ENCODE measurements at regions not wholly inside any gene's neighbourhood (a gene's known extent, or its start where the extent isn't known, plus 50 kb on each side); places are given as distances from the start of the nearest gene placed in this dataset.
"Not testable (repeated sequence)": the region's sequence is repeated elsewhere in the genome, so short reads cannot be mapped to it uniquely, and the experiment has no call there.

DNA sequence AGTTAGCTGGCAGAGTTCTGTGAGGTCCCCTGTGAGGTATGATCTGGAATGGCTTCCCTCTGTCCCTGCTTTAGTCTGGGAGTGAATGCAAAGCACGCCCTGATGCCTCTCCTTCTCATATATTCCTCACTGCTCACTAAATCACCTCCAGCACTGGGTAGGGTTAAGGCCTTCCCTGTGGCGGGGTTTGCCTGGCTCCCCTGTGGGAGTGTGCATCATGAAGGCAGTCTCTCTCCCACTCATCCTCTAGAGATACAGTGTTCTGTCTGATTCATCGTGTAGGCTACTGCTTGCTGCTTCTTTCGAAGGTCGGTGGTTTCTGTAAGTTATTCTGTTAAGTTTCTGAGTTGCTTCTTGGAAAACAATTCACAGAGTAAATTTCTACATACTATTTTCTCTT, 420.0 kb upstream of the EYS start:
- ChIA-PET POLR2A (no interaction called here), CTCF (no interaction called here)
- no peak for DNase-seq
- Mint-ChIP-seq H3K4me3 (no peak overlapping the region), H3K4me1 (no peaks in the 10 kb centered on the region), H3K27me3 (no peaks in the 10 kb centered on the region), H3K9me3 (peaks cover 3% of the 10 kb centered on the region), H3K27ac (no peak overlapping the region), H3K36me3 (ENCODE audit: low read depth) (no peaks in the 10 kb centered on the region)

DNA sequence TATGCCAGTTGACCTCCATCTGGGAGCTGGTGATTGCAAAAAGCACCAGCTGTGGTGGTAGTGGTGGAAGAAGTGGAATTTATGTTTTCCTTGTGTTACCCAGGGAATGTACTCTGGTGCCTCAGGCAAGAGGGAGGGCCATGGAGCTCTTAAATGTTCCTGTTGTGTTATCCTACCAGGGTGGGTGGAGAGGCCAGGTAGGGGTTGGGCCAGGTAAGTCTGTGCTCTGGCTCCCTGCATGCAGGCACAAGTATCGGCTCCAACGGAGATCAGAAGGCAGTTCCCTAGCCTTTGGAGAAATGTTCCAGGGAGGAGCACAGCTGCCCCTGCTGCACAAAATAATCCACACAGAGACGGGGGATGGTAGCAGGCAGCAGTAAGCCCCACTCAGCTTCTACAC, 419.3 kb upstream of the EYS start:
- H3K9me3 Mint-ChIP-seq = peaks cover 3% of the 10 kb centered on the region

DNA sequence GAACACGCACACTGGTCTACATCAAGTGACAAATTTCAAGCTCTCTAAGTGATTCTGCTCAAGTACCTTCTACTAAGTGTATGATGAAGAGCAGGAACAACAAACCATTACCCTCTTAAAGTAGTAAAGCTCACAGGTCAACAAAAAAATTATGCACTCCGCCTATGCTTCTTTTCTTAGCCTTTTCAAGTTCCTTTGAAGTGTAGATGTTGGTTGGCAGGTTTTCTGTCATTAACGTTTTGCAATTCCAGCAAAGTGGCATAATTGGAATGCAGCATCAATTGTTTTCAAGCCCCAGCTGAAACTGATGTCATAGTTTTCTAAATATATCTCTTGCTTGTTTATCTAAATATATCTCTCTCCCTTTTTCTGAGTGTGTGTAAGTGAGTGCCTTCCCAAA, 396.9 kb upstream of the EYS start:
- no peak for DNase-seq
- H3K27ac Mint-ChIP-seq = no peak overlapping the region
- no peaks in the 10 kb centered on the region for H3K36me3 Mint-ChIP-seq (ENCODE audit: low read depth)
- H3K27me3 Mint-ChIP-seq = no peaks in the 10 kb centered on the region
- ChIA-PET CTCF (no interaction called here), POLR2A (no interaction called here)
- no peaks in the 10 kb centered on the region for H3K4me1 Mint-ChIP-seq
- no peak overlapping the region for H3K4me3 Mint-ChIP-seq
- H3K9me3 Mint-ChIP-seq = peaks cover 22% of the 10 kb centered on the region

More for the DNA sequence above, 419.3 kb upstream of the EYS start:
- H3K4me3 Mint-ChIP-seq = no peak overlapping the region
- CTCF ChIA-PET = no interaction called here
- POLR2A ChIA-PET = no interaction called here
- no peak for DNase-seq
- no peaks in the 10 kb centered on the region for H3K27me3 Mint-ChIP-seq
- H3K4me1 Mint-ChIP-seq = no peaks in the 10 kb centered on the region
- no peak overlapping the region for H3K27ac Mint-ChIP-seq
- H3K36me3 Mint-ChIP-seq (ENCODE audit: low read depth) = no peaks in the 10 kb centered on the region

DNA sequence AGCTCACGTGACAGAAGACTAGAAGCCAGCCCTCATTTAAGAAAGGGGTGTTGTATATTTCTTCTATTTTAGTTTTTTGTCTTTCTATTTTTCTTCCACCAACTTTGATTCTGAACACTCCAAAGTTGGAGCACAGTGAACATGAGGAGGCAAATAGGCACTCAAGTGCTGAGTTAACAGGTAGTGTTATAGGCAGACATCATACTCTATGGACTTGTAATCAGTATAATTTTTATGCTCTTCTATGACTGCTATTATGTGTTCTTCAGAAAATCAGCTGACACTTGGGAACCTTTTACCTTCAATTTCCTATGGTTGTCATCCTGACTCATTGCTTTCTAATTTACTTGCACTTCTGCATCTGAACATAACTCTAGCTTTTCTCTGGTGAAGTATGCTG, 396.3 kb upstream of the EYS start:
- Mint-ChIP-seq H3K27me3 (no peaks in the 10 kb centered on the region), H3K4me3 (no peak overlapping the region), H3K9me3 (peaks cover 22% of the 10 kb centered on the region), H3K4me1 (no peaks in the 10 kb centered on the region), H3K27ac (no peak overlapping the region), H3K36me3 (ENCODE audit: low read depth) (no peaks in the 10 kb centered on the region)
- CTCF ChIA-PET = no interaction called here
- DNase-seq = no peak
- POLR2A ChIA-PET = no interaction called here

DNA sequence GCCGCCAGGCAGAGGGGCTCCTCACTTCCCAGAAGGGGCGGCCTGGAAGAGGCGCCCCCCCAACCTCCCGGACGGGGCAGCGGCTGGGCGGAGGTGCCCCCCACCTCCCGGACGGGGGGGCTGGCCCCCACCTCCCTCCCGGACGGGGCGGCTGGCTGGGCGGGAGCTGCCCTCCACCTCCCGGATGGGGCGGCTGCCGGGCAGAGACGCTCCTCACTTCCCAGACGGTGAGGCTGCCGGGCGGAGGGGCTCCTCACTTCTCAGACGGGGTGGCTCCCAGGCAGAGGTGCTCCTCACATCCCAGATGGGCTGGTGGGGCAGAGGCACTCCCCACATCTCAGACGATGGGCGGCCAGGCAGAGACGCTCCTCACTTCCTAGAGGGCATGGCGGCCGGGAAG, 389.7 kb upstream of the EYS start:
- no peaks in the 10 kb centered on the region for H3K27me3 Mint-ChIP-seq
- no peaks in the 10 kb centered on the region for H3K36me3 Mint-ChIP-seq (ENCODE audit: low read depth)
- no peak overlapping the region for H3K4me3 Mint-ChIP-seq
- H3K4me1 Mint-ChIP-seq = no peaks in the 10 kb centered on the region
- POLR2A ChIA-PET = no interaction called here
- peaks cover 11% of the 10 kb centered on the region for H3K9me3 Mint-ChIP-seq
- H3K27ac Mint-ChIP-seq = no peak overlapping the region
- CTCF ChIA-PET = no interaction called here
- no peak for DNase-seq

DNA sequence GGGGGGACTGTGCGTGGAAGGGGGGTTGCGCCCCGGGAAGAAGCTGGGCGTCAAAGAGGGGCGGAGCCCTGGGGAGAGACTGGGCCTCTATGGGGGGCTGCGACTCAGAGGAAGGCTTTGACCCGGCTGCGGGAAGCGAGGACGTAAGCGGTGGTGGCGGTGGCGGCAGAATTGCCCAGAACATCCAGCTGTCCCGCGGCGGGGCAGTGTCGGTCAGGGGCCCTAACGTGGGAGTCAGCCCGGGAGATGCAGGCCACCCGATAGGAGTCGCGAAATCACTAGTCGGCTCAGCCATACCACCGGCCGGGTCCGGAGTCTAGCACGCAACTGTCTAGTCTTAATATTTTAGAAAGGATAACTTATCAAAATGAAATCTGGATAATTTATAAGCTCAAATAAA, 387.6 kb upstream of the EYS start:
- ChIA-PET CTCF (no interaction called here), POLR2A (no interaction called here)
- Mint-ChIP-seq H3K9me3 (peaks cover 9% of the 10 kb centered on the region), H3K36me3 (ENCODE audit: low read depth) (no peaks in the 10 kb centered on the region), H3K27me3 (no peaks in the 10 kb centered on the region), H3K4me1 (no peaks in the 10 kb centered on the region), H3K4me3 (no peak overlapping the region), H3K27ac (no peak overlapping the region)
- no peak for DNase-seq

DNA sequence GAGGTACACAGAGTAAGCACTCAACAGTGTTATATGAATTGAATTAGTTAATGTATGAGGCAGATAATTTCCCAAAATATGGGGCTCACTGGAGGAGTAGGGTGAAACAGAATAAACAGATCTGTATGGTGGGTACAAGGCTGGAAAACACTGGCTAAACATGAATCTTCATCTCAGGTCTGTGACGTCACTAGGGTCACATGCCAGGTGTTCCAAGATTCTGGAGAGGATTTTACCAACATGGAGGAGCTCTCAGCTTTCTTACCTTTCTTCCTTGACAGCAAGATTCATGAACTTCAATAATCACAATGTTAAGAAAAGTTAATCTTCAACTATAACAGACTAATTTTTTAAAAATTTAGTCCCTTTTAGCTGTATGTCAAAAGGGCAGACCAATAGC, 385.3 kb upstream of the EYS start:
- H3K9me3 Mint-ChIP-seq; POLR2A ChIA-PET; H3K4me1 Mint-ChIP-seq; DNase-seq; H3K27ac Mint-ChIP-seq; H3K4me3 Mint-ChIP-seq; H3K27me3 Mint-ChIP-seq; CTCF ChIA-PET; H3K36me3 Mint-ChIP-seq (ENCODE audit: low read depth): not testable (repeated sequence)

DNA sequence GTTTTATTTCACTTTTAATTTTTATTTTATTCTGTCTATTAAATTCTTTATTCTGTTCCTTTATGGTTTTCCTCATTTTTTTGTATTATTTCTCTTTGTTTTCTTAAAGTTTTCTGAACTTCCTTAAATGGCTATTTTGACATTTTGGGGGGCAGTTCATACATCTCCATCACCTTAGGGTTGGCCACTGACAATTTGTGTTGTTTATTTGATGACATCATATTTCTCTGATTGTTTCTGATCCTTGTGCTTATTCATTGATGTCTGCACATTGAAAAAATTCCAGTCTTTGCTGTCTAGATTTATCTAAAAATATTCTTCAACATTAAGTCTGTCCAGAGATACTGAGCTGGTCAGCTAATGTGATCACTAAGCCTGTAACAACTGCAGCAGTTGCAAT, 379.5 kb upstream of the EYS start:
- Mint-ChIP-seq H3K36me3 (ENCODE audit: low read depth) (no peaks in the 10 kb centered on the region), H3K27ac (no peak overlapping the region), H3K4me1 (no peaks in the 10 kb centered on the region), H3K4me3 (no peak overlapping the region), H3K9me3 (peaks cover 21% of the 10 kb centered on the region), H3K27me3 (no peaks in the 10 kb centered on the region)
- CTCF ChIA-PET = no interaction called here
- POLR2A ChIA-PET = no interaction called here
- no peak for DNase-seq

DNA sequence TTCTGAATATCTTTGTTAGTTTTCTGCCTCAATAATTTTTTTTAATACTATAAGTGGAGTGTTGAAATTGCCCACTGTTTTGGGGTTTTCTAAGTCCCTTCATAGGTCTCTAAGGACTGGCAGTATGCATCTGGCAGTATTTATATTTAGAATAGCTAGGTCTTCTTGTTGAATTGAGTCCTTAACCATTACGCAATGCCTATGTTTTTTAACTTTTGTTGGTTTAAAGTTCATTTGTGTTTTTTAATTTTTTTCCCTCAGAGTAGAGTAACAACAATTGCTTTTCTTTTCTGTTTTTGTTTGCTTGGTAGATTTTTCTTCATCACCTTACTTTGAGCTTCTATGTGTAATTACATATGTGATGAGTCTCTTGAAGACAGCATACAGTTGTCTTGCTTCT, 375.9 kb upstream of the EYS start:
- H3K4me1 Mint-ChIP-seq = no peaks in the 10 kb centered on the region
- no peaks in the 10 kb centered on the region for H3K36me3 Mint-ChIP-seq (ENCODE audit: low read depth)
- ChIA-PET CTCF (no interaction called here), POLR2A (no interaction called here)
- no peak overlapping the region for H3K4me3 Mint-ChIP-seq
- no peaks in the 10 kb centered on the region for H3K27me3 Mint-ChIP-seq
- peaks cover 26% of the 10 kb centered on the region for H3K9me3 Mint-ChIP-seq
- no peak for DNase-seq
- H3K27ac Mint-ChIP-seq = no peak overlapping the region

DNA sequence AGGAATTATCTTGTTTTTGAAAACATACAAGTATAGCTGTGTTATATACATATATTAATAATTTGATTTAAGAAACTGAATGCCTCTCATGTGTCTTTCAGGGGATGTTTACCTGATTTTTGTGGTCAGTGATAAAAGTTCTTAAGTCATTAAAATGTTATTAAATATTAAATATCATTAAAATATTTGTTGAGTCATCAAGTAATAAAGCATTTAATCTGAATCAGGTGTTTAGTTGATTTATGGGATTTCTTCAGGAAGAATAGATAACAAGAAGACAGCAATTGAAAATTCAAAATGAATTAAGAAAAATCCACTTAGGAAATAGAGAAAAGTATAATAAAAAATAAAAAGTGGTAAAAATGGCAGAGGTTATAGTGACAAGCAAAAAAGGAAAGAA, 361.9 kb upstream of the EYS start:
- CTCF ChIA-PET = no interaction called here
- peaks cover 15% of the 10 kb centered on the region for H3K9me3 Mint-ChIP-seq
- H3K27me3 Mint-ChIP-seq = no peaks in the 10 kb centered on the region
- no peaks in the 10 kb centered on the region for H3K36me3 Mint-ChIP-seq (ENCODE audit: low read depth)
- no peak overlapping the region for H3K27ac Mint-ChIP-seq
- no peak for DNase-seq
- no peak overlapping the region for H3K4me3 Mint-ChIP-seq
- H3K4me1 Mint-ChIP-seq = no peaks in the 10 kb centered on the region
- POLR2A ChIA-PET = no interaction called here

DNA sequence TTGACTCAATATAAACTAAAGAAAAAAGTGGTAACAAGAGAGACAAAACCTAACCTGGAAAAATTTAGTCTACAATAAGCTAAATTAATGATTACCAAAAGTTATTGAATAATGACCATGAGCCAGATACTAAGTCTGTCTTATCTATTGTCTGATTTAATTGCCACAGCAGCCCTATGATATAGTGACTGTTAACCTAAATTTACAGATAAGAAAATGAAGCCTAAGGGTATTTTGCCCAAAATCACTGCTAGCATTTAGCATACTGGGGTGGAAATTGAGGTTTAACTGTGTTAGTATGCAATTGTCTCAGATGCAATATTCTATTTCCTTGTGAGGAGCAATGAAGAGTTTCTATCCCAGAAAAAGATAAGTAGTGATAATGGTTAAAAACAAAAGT, 361.0 kb upstream of the EYS start:
- Mint-ChIP-seq H3K4me1 (no peaks in the 10 kb centered on the region), H3K27me3 (no peaks in the 10 kb centered on the region), H3K9me3 (peaks cover 13% of the 10 kb centered on the region), H3K36me3 (ENCODE audit: low read depth) (no peaks in the 10 kb centered on the region), H3K27ac (no peak overlapping the region), H3K4me3 (no peak overlapping the region)
- DNase-seq = no peak
- ChIA-PET POLR2A (no interaction called here), CTCF (no interaction called here)

DNA sequence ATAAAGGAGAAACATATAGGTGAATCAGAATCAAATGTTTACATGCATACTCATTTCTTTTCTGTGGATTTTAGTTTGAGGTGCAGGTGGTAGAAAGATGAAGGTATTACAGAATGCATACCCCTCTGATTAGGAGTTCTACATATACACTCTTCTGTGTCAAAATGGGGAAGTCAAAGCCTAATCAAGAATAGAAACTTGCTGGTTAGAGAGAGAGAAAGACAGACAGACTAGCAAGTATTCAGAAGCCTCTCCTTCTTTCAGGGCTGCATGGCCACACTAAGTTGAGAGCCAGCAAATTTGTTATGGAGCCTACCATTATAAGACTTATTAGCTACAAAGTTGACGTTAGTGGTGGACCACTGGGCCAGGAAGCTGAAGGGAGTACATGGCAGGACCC, 358.3 kb upstream of the EYS start:
- H3K27me3 Mint-ChIP-seq = no peaks in the 10 kb centered on the region
- POLR2A ChIA-PET = no interaction called here
- H3K4me1 Mint-ChIP-seq = no peaks in the 10 kb centered on the region
- H3K9me3 Mint-ChIP-seq = peaks cover 12% of the 10 kb centered on the region
- no peak overlapping the region for H3K4me3 Mint-ChIP-seq
- H3K36me3 Mint-ChIP-seq (ENCODE audit: low read depth) = no peaks in the 10 kb centered on the region
- DNase-seq = no peak
- CTCF ChIA-PET = no interaction called here
- H3K27ac Mint-ChIP-seq = no peak overlapping the region

DNA sequence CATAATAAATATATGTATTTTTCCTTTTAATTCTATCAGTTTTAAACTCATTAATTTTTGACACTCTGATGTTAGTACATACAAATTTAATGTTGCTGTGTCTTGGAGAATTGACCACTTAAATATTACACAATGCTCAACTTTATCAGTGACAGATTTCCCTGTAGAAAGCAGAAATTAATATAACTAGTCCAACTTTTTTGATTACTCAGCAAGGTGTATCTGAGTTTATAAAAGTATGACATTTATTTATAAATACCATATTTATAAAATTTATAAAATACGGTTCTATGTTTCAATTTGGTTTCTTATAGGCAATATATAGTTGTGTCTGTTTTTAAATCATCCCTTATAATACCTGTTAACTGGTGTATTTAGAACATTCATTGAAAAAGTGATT, 350.0 kb upstream of the EYS start:
- Mint-ChIP-seq H3K4me1 (no peaks in the 10 kb centered on the region), H3K4me3 (no peak overlapping the region), H3K9me3 (no peaks in the 10 kb centered on the region), H3K27ac (no peak overlapping the region), H3K27me3 (no peaks in the 10 kb centered on the region), H3K36me3 (ENCODE audit: low read depth) (no peaks in the 10 kb centered on the region)
- CTCF ChIA-PET = no interaction called here
- POLR2A ChIA-PET = no interaction called here
- DNase-seq = no peak

DNA sequence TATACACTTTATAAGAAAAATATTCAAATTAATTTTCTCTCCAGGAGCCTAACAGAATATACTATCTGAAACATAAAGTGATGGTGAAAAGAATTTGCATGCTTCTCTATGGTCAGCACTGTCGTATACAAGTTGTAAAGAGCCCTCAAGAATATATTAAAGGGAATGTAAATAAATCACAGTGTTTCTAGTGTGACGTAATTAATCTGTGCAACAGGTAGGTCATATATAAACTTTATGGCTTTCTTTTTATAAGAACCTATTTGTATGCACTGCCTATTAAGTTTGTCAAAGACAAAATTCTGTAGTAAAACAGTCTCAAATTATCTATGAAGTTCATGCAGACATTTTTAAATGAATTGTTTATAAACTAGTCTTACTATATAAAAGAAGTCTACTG, 347.9 kb upstream of the EYS start:
- Mint-ChIP-seq H3K4me3 (no peak overlapping the region), H3K36me3 (ENCODE audit: low read depth) (no peaks in the 10 kb centered on the region), H3K9me3 (no peaks in the 10 kb centered on the region), H3K27ac (no peak overlapping the region), H3K27me3 (no peaks in the 10 kb centered on the region), H3K4me1 (no peaks in the 10 kb centered on the region)
- DNase-seq = no peak
- POLR2A ChIA-PET = no interaction called here
- CTCF ChIA-PET = no interaction called here

DNA sequence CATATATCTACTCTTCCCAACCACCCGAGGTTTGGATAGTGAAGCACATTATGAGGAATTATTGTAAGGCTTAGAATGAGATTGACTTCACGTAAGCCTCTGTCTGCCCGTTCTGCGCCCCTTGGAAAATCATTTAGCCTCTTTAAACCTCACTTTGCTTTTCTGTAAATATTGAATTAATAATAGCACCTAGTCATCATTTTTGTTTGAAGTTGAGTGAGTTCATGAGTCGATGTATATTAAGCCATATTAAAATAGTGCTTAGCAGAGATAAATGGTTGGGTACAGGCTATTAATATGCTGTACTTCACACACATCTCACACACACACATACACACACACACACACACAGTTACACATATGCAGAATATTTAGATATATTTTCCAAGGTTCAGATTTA, 344.8 kb upstream of the EYS start:
- no peaks in the 10 kb centered on the region for H3K9me3 Mint-ChIP-seq
- no peak for DNase-seq
- ChIA-PET POLR2A (no interaction called here), CTCF (no interaction called here)
- no peak overlapping the region for H3K4me3 Mint-ChIP-seq
- no peaks in the 10 kb centered on the region for H3K36me3 Mint-ChIP-seq (ENCODE audit: low read depth)
- no peaks in the 10 kb centered on the region for H3K27me3 Mint-ChIP-seq
- H3K27ac Mint-ChIP-seq = no peak overlapping the region
- H3K4me1 Mint-ChIP-seq = no peaks in the 10 kb centered on the region
